ENCODE measurements at regions not wholly inside any gene's neighbourhood (a gene's known extent, or its start where the extent isn't known, plus 50 kb on each side); places are given as distances from the start of the nearest gene placed in this dataset.

GRCh38 chr11:131077340-131077739, 161.1 kb upstream of the SNX19 start:
- no peak overlapping the region for H3K4me3 Mint-ChIP-seq
- peaks cover 5% of the 10 kb centered on the region for H3K27me3 Mint-ChIP-seq
- no peak overlapping the region for H3K27ac Mint-ChIP-seq

GRCh38 chr11:131079036-131079435, 162.8 kb upstream of the SNX19 start:
- H3K27me3 Mint-ChIP-seq, result no peaks in the 10 kb centered on the region
- no peak overlapping the region for H3K27ac Mint-ChIP-seq
- no peak overlapping the region for H3K4me3 Mint-ChIP-seq
- peaks cover 4% of the 10 kb centered on the region for H3K9me3 Mint-ChIP-seq
- no peaks in the 10 kb centered on the region for H3K36me3 Mint-ChIP-seq
- no peaks in the 10 kb centered on the region for H3K4me1 Mint-ChIP-seq

More at GRCh38 chr11:131077340-131077739, 161.1 kb upstream of the SNX19 start:
- Mint-ChIP-seq H3K36me3 (no peaks in the 10 kb centered on the region), H3K4me1 (no peaks in the 10 kb centered on the region), H3K9me3 (peaks cover 4% of the 10 kb centered on the region)

- Mint-ChIP-seq H3K27me3 (no peaks in the 10 kb centered on the region), H3K4me1 (no peaks in the 10 kb centered on the region)
Observed at GRCh38 chr11:131089727-131090245, 173.5 kb upstream of the SNX19 start.

GRCh38 chr11:131092469-131092868, 176.2 kb upstream of the SNX19 start:
- Mint-ChIP-seq H3K9me3 (no peaks in the 10 kb centered on the region), H3K36me3 (no peaks in the 10 kb centered on the region), H3K4me1 (no peaks in the 10 kb centered on the region), H3K4me3 (no peak overlapping the region), H3K27ac (no peak overlapping the region), H3K27me3 (no peaks in the 10 kb centered on the region)

More at GRCh38 chr11:131089727-131090245, 173.5 kb upstream of the SNX19 start:
- no peak overlapping the region for H3K27ac Mint-ChIP-seq
- peaks cover 13% of the 10 kb centered on the region for H3K9me3 Mint-ChIP-seq
- no peaks in the 10 kb centered on the region for H3K36me3 Mint-ChIP-seq
- no peak overlapping the region for H3K4me3 Mint-ChIP-seq

- Mint-ChIP-seq H3K36me3 (no peaks in the 10 kb centered on the region), H3K4me3 (no peak overlapping the region), H3K27me3 (no peaks in the 10 kb centered on the region), H3K9me3 (no peaks in the 10 kb centered on the region), H3K4me1 (no peaks in the 10 kb centered on the region), H3K27ac (no peak overlapping the region)
Observed at GRCh38 chr11:131094827-131095226, 178.5 kb upstream of the SNX19 start.

GRCh38 chr11:131095511-131096185, 179.4 kb upstream of the SNX19 start:
- Mint-ChIP-seq H3K4me1 (no peaks in the 10 kb centered on the region), H3K27me3 (no peaks in the 10 kb centered on the region), H3K9me3 (no peaks in the 10 kb centered on the region), H3K36me3 (no peaks in the 10 kb centered on the region), H3K27ac (no peak overlapping the region), H3K4me3 (no peak overlapping the region)

GRCh38 chr11:131099013-131099412, 182.7 kb upstream of the SNX19 start:
- Mint-ChIP-seq H3K4me3 (no peak overlapping the region), H3K9me3 (no peaks in the 10 kb centered on the region), H3K27ac (no peak overlapping the region), H3K4me1 (no peaks in the 10 kb centered on the region), H3K27me3 (peaks cover 1% of the 10 kb centered on the region), H3K36me3 (no peaks in the 10 kb centered on the region)

- no peak overlapping the region for H3K27ac Mint-ChIP-seq
- H3K4me3 Mint-ChIP-seq, result no peak overlapping the region
- H3K9me3 Mint-ChIP-seq, result no peaks in the 10 kb centered on the region
- no peaks in the 10 kb centered on the region for H3K36me3 Mint-ChIP-seq
- peaks cover 5% of the 10 kb centered on the region for H3K27me3 Mint-ChIP-seq
- H3K4me1 Mint-ChIP-seq, result no peaks in the 10 kb centered on the region
Observed at GRCh38 chr11:131099746-131100145, 183.5 kb upstream of the SNX19 start.

GRCh38 chr11:131108760-131109159, 192.5 kb upstream of the SNX19 start:
- H3K27me3 Mint-ChIP-seq, result peaks cover 5% of the 10 kb centered on the region
- H3K27ac Mint-ChIP-seq, result no peak overlapping the region
- no peaks in the 10 kb centered on the region for H3K36me3 Mint-ChIP-seq
- peaks cover 11% of the 10 kb centered on the region for H3K9me3 Mint-ChIP-seq
- H3K4me1 Mint-ChIP-seq, result no peaks in the 10 kb centered on the region
- no peak overlapping the region for H3K4me3 Mint-ChIP-seq

- Mint-ChIP-seq H3K4me3 (no peak overlapping the region), H3K36me3 (no peaks in the 10 kb centered on the region), H3K27ac (no peak overlapping the region), H3K4me1 (no peaks in the 10 kb centered on the region), H3K27me3 (peaks cover 3% of the 10 kb centered on the region), H3K9me3 (peaks cover 11% of the 10 kb centered on the region)
Observed at GRCh38 chr11:131109257-131109656, 193.0 kb upstream of the SNX19 start.

GRCh38 chr11:131109790-131110189, 193.5 kb upstream of the SNX19 start:
- H3K9me3 Mint-ChIP-seq, result peaks cover 11% of the 10 kb centered on the region
- no peaks in the 10 kb centered on the region for H3K36me3 Mint-ChIP-seq
- peaks cover 2% of the 10 kb centered on the region for H3K27me3 Mint-ChIP-seq
- no peak overlapping the region for H3K4me3 Mint-ChIP-seq
- H3K4me1 Mint-ChIP-seq, result no peaks in the 10 kb centered on the region
- no peak overlapping the region for H3K27ac Mint-ChIP-seq

- H3K27me3 Mint-ChIP-seq, result peaks cover 2% of the 10 kb centered on the region
- H3K9me3 Mint-ChIP-seq, result peaks cover 4% of the 10 kb centered on the region
- no peaks in the 10 kb centered on the region for H3K36me3 Mint-ChIP-seq
- no peaks in the 10 kb centered on the region for H3K4me1 Mint-ChIP-seq
- H3K27ac Mint-ChIP-seq, result no peak overlapping the region
- H3K4me3 Mint-ChIP-seq, result no peak overlapping the region
Observed at GRCh38 chr11:131111775-131112174, 195.5 kb upstream of the SNX19 start.

- H3K27me3 Mint-ChIP-seq, result no peaks in the 10 kb centered on the region
- no peaks in the 10 kb centered on the region for H3K36me3 Mint-ChIP-seq
- no peaks in the 10 kb centered on the region for H3K4me1 Mint-ChIP-seq
- no peak overlapping the region for H3K4me3 Mint-ChIP-seq
- H3K27ac Mint-ChIP-seq, result no peak overlapping the region
- peaks cover 1% of the 10 kb centered on the region for H3K9me3 Mint-ChIP-seq
Observed at GRCh38 chr11:131118247-131118646, 202.0 kb upstream of the SNX19 start.

- Mint-ChIP-seq H3K27me3 (no peaks in the 10 kb centered on the region), H3K4me3 (no peak overlapping the region), H3K27ac (no peak overlapping the region), H3K4me1 (no peaks in the 10 kb centered on the region), H3K36me3 (no peaks in the 10 kb centered on the region), H3K9me3 (peaks cover 8% of the 10 kb centered on the region)
Observed at GRCh38 chr11:131121426-131122333, 205.4 kb upstream of the SNX19 start.

GRCh38 chr11:131122448-131122847, 206.2 kb upstream of the SNX19 start:
- Mint-ChIP-seq H3K4me3 (no peak overlapping the region), H3K27ac (no peak overlapping the region), H3K9me3 (peaks cover 14% of the 10 kb centered on the region), H3K27me3 (no peaks in the 10 kb centered on the region), H3K4me1 (no peaks in the 10 kb centered on the region), H3K36me3 (no peaks in the 10 kb centered on the region)

GRCh38 chr11:131129474-131129873, 213.2 kb upstream of the SNX19 start:
- Mint-ChIP-seq H3K36me3 (no peaks in the 10 kb centered on the region), H3K4me1 (no peaks in the 10 kb centered on the region), H3K27ac (no peak overlapping the region), H3K27me3 (no peaks in the 10 kb centered on the region), H3K9me3 (peaks cover 7% of the 10 kb centered on the region), H3K4me3 (no peak overlapping the region)

Measured in activated naive CD4-positive, alpha-beta T cell treated with anti-CD3 and anti-CD28 coated beads, Interleukin-2, amount 50 U/mL, for 24 hours (primary cell).